K562 (cell line): ENCODE measurements at regions not wholly inside any gene's neighbourhood (a gene's known extent, or its start where the extent isn't known, plus 50 kb on each side); places are given as distances from the start of the nearest gene placed in this dataset.
"Not testable (repeated sequence)": the region's sequence is repeated elsewhere in the genome, so short reads cannot be mapped to it uniquely, and the experiment has no call there.

ENCODE experiments used
- ATAC-seq: fragments of 200-7000 bp; cut with Tn5 transposase; 3 replicates; pipeline ENCODE4 v1.9.1; 2020; ENCODE audit warnings: moderate library complexity
- BruUV-seq: library from RNA; stranded (reverse); fragments of 400-500 nt; replicated peaks from 2 replicates; lab custom pipeline; 2021; lab: Mats Ljungman, UMichigan
- CTCF ChIA-PET: fragments of 300-600 bp; formaldehyde crosslinking; extraction: SDS; loops from one replicate; lab custom pipeline; 2021; ENCODE audit warnings: low intra/inter-chr PET ratio; lab: Yijun Ruan, JAX
- POLR2A ChIA-PET: fragments of 300-600, 350-650 bp; sonication (Branson Sonifier 250); formaldehyde crosslinking; extraction: SDS; loops from one replicate; lab custom pipeline; 2021; ENCODE audit warnings: antibody characterized with exemption, inconsistent platforms; lab: Yijun Ruan, JAX
- DNase-seq, 4 experiments: peaks; one replicate each; pipeline versions ENCODE4 v3.0.0 to v3.0.0-alpha.2; 2011 to 2018; ENCODE audit warnings: low spot score in 3 of 4, mixed read lengths in 3 of 4; ENCODE audit errors: extremely low read depth in 1 of 4
- FAIRE-seq: peaks from 2 replicates; lab custom pipeline; 2011; peaks lifted over from hg19 to GRCh38; lab: Jason Lieb, UNC
- H2AFZ ChIP-seq: 2 replicates; pipeline ENCODE4 v1.6.0; 2011; ENCODE audit warnings: low read depth, low read length, control low read depth, inconsistent platforms
- H3K27ac ChIP-seq: fragments of 200-600 bp; 3 replicates; pipeline ENCODE4 v1.8.0; 2011; ENCODE audit warnings: low read depth, mild to moderate bottlenecking, control low read depth, inconsistent platforms, low read length, moderate library complexity, mixed read lengths; ENCODE audit errors: extremely low read depth
- H3K27me3 ChIP-seq, 2 experiments: fragments of 300-600 bp in 1 of 2; 2 replicates in 1 of 2; 3 replicates in 1 of 2; pipeline versions ENCODE4 v1.6.0 to v1.8.0; 2011; ENCODE audit warnings: inconsistent platforms in 2 of 2, low read length in 2 of 2, mild to moderate bottlenecking in 1 of 2, mixed read lengths in 1 of 2, moderate library complexity in 1 of 2; ENCODE audit not compliant: control insufficient read depth in 2 of 2, insufficient read depth in 2 of 2
- H3K36me3 ChIP-seq: fragments of 300-600 bp; 3 replicates; pipeline ENCODE4 v1.8.0; 2011; ENCODE audit warnings: mild to moderate bottlenecking, low read length, inconsistent platforms; ENCODE audit not compliant: control insufficient read depth, insufficient read depth
- H3K4me1 ChIP-seq, 2 experiments: fragments of 200-600 bp in 1 of 2; replicated peaks in 1 of 2; 2 replicates in 1 of 2; 3 replicates in 1 of 2; pipeline versions ENCODE4 v1.5.1 to v1.8.0; 2011; ENCODE audit warnings: inconsistent platforms in 2 of 2, low read length in 2 of 2, mild to moderate bottlenecking in 1 of 2, mixed read lengths in 1 of 2, moderate library complexity in 1 of 2; ENCODE audit not compliant: control insufficient read depth in 2 of 2, insufficient read depth in 2 of 2
- H3K4me2 ChIP-seq: 2 replicates; pipeline ENCODE4 v1.6.1; 2011; ENCODE audit warnings: low read length, control low read depth, inconsistent platforms, mixed read lengths; ENCODE audit not compliant: insufficient read depth
- H3K4me3 ChIP-seq: fragments of 200-600 bp; sonication (generic), shearing (Covaris generic); 2 replicates; pipeline ENCODE4 v1.5.1; 2016; ENCODE audit warnings: control low read depth, inconsistent platforms
- H3K79me2 ChIP-seq: fragments of 200-600 bp; 3 replicates; pipeline ENCODE4 v1.8.0; 2011; ENCODE audit warnings: low read length, inconsistent platforms; ENCODE audit not compliant: control insufficient read depth, insufficient read depth
- H3K9ac ChIP-seq, 2 experiments: 2 replicates each; pipeline versions ENCODE4 v1.6.0 to v1.6.1; 2011; ENCODE audit warnings: low read depth in 2 of 2, low read length in 2 of 2, control low read depth in 1 of 2, inconsistent platforms in 1 of 2, mild to moderate bottlenecking in 1 of 2, mixed read lengths in 1 of 2; ENCODE audit not compliant: insufficient read depth in 1 of 2
- H3K9me1 ChIP-seq: one replicate; pipeline ENCODE4 v1.6.0; 2011; ENCODE audit warnings: inconsistent platforms, mild to moderate bottlenecking, low read length, moderate library complexity; ENCODE audit not compliant: control insufficient read depth, insufficient read depth
- H3K9me3 ChIP-seq: replicated peaks from 2 replicates; pipeline ENCODE4 v1.5.1; 2011; ENCODE audit warnings: low read depth, low read length, inconsistent platforms; ENCODE audit not compliant: control insufficient read depth, insufficient read depth
- H4K20me1 ChIP-seq: replicated peaks from 2 replicates; pipeline ENCODE4 v1.6.1; 2011; ENCODE audit warnings: low read length, inconsistent platforms, mixed read lengths; ENCODE audit not compliant: control insufficient read depth, insufficient read depth
- HINFP ChIP-seq: fragments of 450-650 bp; conservative IDR thresholded peaks from 2 replicates; pipeline ENCODE4 v1.6.1; 2016; ENCODE audit warnings: missing genetic modification characterization, low read depth, mild to moderate bottlenecking, control low read depth, missing compliant biosample characterization
- ZNF512 ChIP-seq: IDR thresholded peaks from 2 replicates; pipeline ENCODE4 v1.6.1; 2016; ENCODE audit warnings: missing genetic modification characterization, missing compliant biosample characterization
- WGBS: fragments of 100-300 bp; shearing (Covaris generic); methylation state at CpG from one replicate; pipeline ENCODE4 v1.1.6; 2016; ENCODE audit warnings: low coverage, mixed read lengths; ENCODE audit not compliant: insufficient coverage; ENCODE audit errors: missing lambda C conversion rate; 5-methylcytosine and 5-hydroxymethylcytosine counted together
- in situ Hi-C: fragments of 300-500 bp; cut with MboI; formaldehyde crosslinking; loops from 4 replicates; pipeline ENCODE4 v1.15.0; 2018; ENCODE audit warnings: inconsistent platforms, mixed read lengths
- intact Hi-C: fragments of 100-400 bp; cut with micrococcal nuclease; formaldehyde crosslinking; loops from 2 replicates; pipeline ENCODE4 v1.14.2; 2022

- POLR2A ChIA-PET, result interaction anchor here (0.6 to 1.8 kb wide), 2 partner anchors 14 to 37 kb away, joined by 3 to 4 read pairs; no protein-coding TSS in a partner anchor
- H3K4me1 ChIP-seq, H3K36me3 ChIP-seq, H3K9me1 ChIP-seq, H4K20me1 ChIP-seq, H3K79me2 ChIP-seq, in situ Hi-C loops, intact Hi-C loops, BruUV-seq, ATAC-seq, H3K9me3 ChIP-seq, H3K27ac ChIP-seq, DNase-seq, H3K4me3 ChIP-seq, H3K9ac ChIP-seq, FAIRE-seq, H3K4me2 ChIP-seq, H2AFZ ChIP-seq, H3K27me3 ChIP-seq: not testable (repeated sequence)
- 75% methylated on average over 4 of the region's 4 CpGs for WGBS
- TF ChIP-seq ZNF512 (tag) (peak; percentile 100), HINFP (0 out of 2 replicates have a peak, but pooled peaks have one; percentile 11)
- CTCF ChIA-PET, result interaction anchor here (0.6 to 0.7 kb wide), 2 partner anchors 113 to 153 kb away, joined by 3 to 4 read pairs; no protein-coding TSS in a partner anchor
These were observed 88.7 kb upstream of the NCK2 start for GRCh38 chr2:105655723-105656606.
